ENCODE measurements at regions not wholly inside any gene's neighbourhood (a gene's known extent, or its start where the extent isn't known, plus 50 kb on each side); places are given as distances from the start of the nearest gene placed in this dataset.

DNA sequence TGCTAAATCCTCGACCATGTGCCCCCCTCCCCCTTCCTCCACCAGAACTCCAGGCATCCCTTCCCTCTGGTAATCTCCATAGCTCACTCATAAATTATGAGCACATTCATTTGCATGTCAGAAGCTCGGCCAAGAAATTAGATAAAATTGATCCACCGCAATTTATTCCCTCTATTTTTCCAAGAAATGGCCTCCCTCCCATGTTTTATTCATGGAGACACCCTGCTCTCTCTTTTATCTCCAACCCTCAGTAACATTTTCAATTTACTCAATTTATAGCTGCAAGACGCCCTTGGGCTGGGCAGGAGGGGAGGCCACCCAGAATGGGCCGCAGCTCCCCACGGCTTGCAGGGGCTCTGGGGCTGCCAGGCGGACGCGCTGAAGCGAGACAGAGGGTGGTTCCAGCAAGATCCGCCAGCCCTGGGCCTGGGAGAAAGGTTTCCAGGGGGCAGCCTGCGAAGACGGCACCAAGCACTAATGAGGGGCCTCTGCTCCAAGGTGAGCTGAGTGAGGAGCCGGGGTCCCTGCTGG lies 54.7 kb upstream of the ZNF423 start:
- H3K27ac ChIP-seq: no peak overlapping the region
- no peak for TF ChIP-seq ZFX (IDR thresholded peaks at IDR 0.05)
- TF ChIP-seq, protein P1, sequence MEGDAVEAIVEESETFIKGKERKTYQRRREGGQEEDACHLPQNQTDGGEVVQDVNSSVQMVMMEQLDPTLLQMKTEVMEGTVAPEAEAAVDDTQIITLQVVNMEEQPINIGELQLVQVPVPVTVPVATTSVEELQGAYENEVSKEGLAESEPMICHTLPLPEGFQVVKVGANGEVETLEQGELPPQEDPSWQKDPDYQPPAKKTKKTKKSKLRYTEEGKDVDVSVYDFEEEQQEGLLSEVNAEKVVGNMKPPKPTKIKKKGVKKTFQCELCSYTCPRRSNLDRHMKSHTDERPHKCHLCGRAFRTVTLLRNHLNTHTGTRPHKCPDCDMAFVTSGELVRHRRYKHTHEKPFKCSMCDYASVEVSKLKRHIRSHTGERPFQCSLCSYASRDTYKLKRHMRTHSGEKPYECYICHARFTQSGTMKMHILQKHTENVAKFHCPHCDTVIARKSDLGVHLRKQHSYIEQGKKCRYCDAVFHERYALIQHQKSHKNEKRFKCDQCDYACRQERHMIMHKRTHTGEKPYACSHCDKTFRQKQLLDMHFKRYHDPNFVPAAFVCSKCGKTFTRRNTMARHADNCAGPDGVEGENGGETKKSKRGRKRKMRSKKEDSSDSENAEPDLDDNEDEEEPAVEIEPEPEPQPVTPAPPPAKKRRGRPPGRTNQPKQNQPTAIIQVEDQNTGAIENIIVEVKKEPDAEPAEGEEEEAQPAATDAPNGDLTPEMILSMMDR (conservative IDR thresholded peaks at IDR 0.05): no peak

DNA sequence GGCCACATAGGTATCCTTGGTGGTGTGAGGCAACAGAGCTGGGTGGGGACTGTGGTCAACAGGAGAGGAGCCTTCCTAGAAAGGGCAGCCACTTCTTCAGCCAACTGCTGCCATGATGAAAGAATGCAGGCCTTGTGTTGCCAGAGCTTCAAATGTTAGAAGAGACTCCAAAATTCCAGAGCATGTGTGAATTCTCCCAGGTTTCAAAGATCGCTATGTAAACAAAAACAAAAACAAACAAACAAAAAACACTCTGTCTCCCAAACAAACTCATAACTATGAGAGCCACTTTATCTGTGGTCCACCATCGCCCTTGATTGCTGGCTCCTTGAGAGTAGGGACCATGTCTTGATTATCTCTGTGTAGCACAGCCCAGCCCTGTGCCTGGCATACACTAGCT lies 55.5 kb upstream of the ZNF423 start:
- no peak for TF ChIP-seq ZFX (IDR thresholded peaks at IDR 0.05)
- TF ChIP-seq, protein P1 (conservative IDR thresholded peaks at IDR 0.05): no peak
- no peak overlapping the region for H3K27ac ChIP-seq

GRCh38 chr16:49912721-49913120 lies 56.8 kb upstream of the ZNF423 start:
- no peak overlapping the region for H3K27ac ChIP-seq
- TF ChIP-seq, protein P1 (conservative IDR thresholded peaks at IDR 0.05): no peak
- no peak for TF ChIP-seq ZFX (IDR thresholded peaks at IDR 0.05)

DNA sequence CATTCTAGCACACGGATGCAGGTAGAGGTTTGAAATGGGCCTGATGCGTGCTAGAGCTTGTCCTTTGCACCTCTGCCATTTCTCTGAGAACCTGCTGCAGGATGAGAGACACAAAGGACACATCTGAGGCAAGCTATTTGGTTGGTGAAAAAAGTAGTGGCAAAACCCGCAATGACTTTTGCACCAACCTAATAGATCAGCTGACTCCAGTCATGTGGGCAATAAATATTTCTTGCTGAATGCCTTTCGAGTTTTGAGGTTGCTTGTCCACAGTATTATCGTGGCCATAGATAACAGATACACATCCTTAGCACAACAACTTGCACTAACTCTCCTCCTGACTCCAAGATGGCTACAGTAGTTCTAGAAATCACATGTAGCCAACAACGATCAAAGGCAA lies 57.8 kb upstream of the ZNF423 start:
- TF ChIP-seq, protein P1 (conservative IDR thresholded peaks at IDR 0.05): no peak
- TF ChIP-seq ZFX (IDR thresholded peaks at IDR 0.05): no peak
- no peak overlapping the region for H3K27ac ChIP-seq

DNA sequence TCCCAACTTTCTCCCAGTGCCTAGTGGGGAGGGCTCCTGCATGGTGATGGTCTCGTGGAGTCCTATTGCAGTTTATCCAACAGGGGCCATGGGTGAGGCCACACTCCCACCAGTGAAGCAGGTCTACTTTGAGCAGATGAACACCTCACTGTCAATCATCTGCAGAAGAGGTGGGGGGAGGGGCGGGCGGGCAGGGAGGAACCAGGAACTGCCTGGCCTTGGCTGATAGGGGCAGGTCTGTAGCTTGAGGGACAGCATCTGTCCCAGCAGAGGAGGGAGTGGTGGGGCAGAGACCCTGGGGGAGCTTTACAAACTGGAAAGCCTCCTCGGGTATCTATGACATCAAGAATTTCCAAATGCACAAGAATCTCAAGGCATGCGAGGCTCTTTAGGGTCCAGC lies 58.7 kb upstream of the ZNF423 start:
- no peak overlapping the region for H3K27ac ChIP-seq
- no peak for TF ChIP-seq ZFX (IDR thresholded peaks at IDR 0.05)
- TF ChIP-seq, protein P1 (conservative IDR thresholded peaks at IDR 0.05): no peak

GRCh38 chr16:49918257-49918656 lies 62.3 kb upstream of the ZNF423 start:
- TF ChIP-seq, protein P1 (conservative IDR thresholded peaks at IDR 0.05): no peak; the same call in 1 of the 2 replicates

DNA sequence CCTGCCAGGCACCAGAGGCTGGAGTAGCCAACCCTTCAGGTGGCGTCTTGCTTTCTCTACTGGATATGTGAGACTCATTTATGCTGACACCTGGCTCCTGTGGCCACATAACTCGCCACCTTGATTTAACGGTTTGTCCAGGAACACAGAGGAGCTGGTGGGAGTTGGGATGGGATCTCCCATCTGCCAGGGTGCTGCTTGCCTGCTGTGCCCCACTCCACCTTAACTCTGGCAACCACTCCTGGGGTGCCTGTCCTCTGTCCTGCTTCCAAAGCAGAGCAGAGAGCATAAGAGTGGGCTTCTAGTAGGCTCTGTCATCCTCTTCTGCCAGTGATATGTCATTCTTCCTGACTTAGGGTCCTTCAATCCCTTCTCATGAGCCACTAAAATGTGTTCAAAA lies 63.4 kb upstream of the ZNF423 start:
- TF ChIP-seq, protein P1 (conservative IDR thresholded peaks at IDR 0.05): no peak
- TF ChIP-seq ZFX (IDR thresholded peaks at IDR 0.05): no peak
- no peak overlapping the region for H3K27ac ChIP-seq

More at GRCh38 chr16:49918257-49918656, 62.3 kb upstream of the ZNF423 start:
- H3K27ac ChIP-seq: no peak overlapping the region
